Tongue (tissue), 1 donor: ENCODE measurements at regions not wholly inside any gene's neighbourhood (a gene's known extent, or its start where the extent isn't known, plus 50 kb on each side); places are given as distances from the start of the nearest gene placed in this dataset.
A peak's percentile ranks its signal among the peaks of the same experiment; 100 is the strongest.
"Not testable (repeated sequence)": the region's sequence is repeated elsewhere in the genome, so short reads cannot be mapped to it uniquely, and the experiment has no call there.

Source experiments
- DNase-seq: peaks from one replicate; pipeline ENCODE4 v3.0.0-alpha.2; 2015

DNA sequence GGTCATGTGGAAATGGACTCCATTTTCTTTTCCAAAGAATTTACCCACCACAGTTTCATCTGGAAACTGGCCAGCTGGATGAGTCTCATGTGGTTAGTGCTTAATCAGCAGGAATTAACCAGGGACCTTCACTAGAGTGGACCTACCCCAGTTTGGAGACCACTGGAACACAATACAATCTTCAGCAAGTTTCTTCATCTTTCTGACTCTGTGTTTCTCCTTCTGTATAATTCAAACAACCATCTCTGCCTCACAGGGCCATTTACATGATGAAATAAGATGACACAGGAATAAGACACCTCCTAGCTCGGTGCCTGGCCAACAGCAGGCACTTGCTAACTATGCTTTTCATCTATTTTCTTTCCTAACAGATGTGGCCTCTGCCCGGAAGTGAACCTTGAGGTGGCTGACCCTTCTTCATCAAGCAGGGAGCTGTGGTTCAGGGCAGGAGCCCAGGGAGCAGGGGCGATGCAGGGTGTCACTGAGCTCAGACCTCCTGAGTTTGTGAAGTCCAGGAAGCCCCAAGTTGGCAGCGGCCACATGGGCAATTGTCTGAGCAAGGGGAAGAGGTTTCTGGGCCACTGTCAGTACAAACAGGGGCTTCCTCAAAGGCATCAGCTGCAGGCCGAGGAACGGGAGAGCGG lies 98.8 kb downstream of the SOD2 start:
- no peak for DNase-seq

DNA sequence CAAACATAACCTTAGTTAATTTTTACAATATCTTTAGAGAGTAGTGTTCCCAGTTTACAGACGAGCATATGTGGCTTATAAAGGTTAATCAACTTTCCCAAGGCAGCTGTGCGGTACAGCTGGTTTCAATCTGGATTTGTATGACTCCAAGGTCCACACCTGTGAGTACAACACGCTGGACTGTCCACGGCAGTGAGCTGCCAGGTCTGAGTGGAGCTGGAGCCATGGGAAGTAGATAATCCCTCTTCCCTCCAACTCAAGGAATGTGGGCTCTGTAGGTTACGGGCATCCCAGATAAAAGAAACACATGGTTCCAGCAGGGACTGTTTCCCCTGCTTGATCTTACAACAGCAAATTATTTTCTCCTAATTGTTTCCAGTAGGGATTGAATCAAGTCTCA lies 102.2 kb downstream of the SOD2 start:
- peak; percentile 67 for DNase-seq

DNA sequence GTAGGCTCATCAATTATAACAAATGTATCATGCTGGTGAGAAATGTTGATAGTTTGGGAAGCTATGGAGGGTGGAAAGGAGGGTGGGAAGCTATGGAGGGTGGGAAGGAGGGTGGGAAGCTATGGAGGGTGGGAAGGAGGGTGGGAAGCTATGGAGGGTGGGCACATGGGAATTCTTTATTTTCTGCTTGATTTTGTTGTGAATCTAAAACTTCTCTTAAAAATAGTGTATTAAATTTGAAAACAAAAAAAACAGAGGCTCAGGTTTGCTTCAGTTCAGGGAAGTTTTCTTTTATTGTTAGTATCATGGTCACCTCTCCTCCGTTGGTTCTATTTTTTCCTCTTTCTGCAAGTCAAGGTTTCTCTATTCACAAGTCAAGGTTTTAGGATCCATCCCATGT lies 106.4 kb downstream of the SOD2 start:
- DNase-seq, result no peak

GRCh38 chr6:159582736-159583135 lies 110.3 kb downstream of the SOD2 start:
- no peak for DNase-seq

GRCh38 chr6:159578629-159579028 lies 114.4 kb downstream of the SOD2 start:
- DNase-seq, result no peak

GRCh38 chr6:159577564-159577963 lies 115.5 kb downstream of the SOD2 start:
- no peak for DNase-seq

DNA sequence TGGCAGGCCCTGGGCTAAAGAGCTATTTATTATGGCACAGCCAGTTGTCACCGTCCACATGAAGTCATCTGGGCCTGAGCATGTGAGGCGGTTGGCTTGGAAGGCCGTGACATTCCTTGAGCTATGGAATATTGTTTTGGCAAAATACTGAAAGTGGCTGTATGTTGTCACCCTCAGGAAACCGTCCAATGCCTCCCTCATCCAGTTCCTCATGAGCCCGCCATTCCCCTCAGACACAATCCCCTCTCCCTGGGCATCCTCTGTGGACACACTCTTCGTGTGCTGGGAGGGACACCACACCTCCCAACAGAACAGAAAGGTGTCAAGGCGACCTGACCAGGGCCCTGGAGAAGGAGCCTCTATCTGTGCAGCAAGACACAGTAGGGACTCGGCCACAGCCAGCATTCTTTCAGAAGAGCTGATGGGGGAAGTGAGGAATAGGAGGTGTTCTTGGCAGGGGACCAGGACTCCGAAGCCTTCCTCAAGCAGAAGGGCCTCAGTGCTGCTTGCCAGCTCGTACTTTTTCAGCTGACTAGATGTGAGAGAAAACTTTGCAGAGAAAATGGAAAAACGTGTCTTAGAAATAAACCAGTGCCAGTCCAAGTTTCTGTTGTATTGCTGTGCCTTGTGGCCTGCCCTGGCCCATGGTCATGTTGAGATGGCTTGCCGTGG lies 120.5 kb downstream of the SOD2 start:
- DNase-seq, result peak; percentile 30

- peak; percentile 25 for DNase-seq
Observed at GRCh38 chr6:159565181-159565710, 127.8 kb downstream of the SOD2 start.

DNA sequence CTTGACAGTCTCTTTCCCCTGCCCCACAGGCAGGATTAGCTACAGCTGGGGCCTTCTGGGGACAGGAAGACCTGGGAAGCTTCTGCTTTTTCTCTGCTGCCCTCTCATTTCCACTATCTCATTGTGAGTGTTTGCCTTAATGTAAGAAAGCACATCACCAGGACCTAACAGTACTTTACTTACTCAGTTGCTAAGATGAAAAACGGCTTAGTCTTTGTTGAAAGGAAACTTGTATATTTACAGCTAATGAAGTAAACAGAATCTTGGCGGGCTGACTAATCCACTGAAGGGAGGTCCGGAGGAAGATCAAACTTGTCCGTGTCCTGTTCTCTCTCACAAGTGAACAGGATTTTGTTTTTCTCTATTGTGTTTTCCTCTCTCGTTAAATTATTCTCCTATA lies 128.6 kb downstream of the SOD2 start:
- peak; percentile 54 for DNase-seq

GRCh38 chr6:159557031-159557430 lies 136.0 kb downstream of the SOD2 start:
- DNase-seq, result peak; percentile 75

DNA sequence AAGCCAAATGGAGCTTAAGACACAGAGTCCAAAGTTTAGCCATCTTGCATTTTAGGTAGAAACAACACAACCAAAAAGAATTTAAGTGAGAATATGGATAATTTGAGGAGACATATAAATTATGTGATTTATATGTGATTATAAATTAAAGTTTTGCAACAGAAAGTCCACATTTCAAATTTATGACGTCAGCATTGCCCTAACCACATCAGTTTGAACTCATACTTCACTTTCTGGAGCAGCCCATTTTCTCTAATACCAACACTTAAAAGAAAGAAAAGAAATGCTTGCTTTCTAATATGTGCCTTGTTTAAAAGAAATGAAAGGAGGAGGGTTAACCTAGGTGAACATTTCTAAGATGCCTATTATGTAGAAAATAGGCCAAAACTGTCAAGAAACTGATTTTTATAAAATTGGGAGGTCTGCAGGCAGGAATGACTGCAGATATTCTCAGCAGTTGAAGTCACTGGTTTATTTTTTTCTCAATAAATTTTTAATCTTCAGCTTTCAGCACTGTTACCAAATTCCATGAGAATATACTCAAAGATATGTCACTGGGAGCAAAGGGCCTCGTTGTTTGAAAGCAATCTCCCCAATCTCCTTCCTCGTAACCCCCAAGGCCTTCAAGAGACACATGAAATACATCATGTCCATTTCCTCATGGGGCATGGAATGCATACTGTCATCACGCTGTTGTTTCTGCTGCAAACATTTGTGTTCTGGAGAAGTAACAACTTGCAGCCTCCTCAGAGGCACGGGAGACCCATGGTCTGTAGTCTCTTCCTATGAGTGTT lies 137.8 kb downstream of the SOD2 start:
- no peak for DNase-seq

GRCh38 chr6:159541296-159541695 lies 151.7 kb downstream of the SOD2 start:
- DNase-seq, result no peak

DNA sequence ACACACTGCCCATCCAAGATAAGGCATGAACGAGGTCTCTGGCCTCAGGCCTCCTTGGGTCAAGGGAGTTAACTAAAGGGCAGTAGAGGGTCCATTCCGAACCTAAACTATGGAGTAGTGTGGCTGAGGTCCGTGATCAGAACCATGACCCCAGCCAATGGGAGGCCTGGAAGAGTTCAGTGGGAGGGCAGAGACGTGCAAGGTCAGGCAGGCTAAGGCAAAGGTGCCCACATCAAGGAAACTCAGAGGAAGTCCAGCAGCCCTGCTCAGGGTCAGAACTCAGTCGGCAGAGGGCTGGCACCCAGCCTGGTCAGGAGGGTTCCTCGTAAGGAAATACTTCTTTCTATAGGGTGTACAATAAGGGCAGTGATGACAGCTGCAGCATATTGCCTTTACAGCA lies 152.2 kb downstream of the SOD2 start:
- no peak for DNase-seq

DNA sequence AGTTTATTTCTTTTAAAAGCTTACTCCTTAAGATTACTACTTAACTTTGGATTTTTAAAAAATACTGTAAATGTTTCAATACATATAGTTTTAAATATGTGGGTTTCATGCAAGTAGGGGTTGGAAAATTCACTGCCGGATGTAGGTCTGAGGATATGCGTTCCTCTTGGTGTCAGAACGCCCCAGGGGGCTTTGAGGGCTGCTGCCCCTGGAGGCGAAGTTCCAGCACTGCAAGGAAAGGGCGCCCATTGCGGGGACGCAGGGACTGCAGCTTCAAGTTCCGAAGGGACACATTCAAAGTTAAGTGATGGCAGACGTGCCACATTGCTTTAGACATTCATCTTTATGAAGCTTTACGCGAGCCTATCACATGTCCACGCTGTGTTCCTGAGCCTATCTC lies 152.9 kb downstream of the SOD2 start:
- no peak for DNase-seq

GRCh38 chr6:159538031-159538430 lies 155.0 kb downstream of the SOD2 start:
- DNase-seq, result not testable (repeated sequence)

- no peak for DNase-seq
Observed at GRCh38 chr6:159535656-159536350, 157.2 kb downstream of the SOD2 start.

DNA sequence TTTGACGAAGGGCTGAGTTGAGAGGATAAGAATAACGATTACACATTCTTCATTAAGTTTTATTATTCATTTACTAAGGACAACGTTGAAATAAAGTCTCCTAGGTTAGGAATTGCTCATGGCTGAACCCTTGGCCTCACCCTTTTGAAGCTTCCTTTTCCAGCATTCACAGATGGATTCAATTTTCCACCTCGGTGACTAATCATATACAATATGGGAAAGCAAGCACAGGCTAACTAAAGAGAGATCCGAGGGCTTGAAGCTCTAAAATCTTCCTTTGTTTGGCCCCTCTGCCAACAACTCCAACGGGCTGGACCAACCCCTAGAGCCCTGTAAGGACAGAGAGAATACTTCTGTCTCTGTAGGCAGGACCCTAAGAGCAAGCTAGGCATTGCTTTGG lies 159.5 kb downstream of the SOD2 start:
- DNase-seq, result peak; percentile 38

DNA sequence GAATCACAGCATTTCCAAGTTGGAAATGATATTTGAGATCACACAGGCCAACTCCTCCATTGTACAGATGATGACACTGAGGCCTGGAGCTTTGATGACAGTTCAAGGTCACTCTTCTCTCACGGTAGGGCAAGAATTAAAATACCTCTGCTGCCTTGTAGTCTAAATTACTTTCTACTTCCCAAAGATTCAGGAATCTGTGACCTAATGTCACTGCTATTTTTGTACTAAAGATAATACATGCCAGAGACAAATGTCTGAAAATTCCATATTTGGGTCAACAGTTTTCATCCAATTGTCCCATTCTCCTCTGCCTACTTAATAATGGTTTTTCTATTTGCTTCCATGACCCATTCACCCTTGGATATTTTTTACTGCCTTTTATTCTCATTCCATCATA lies 160.0 kb downstream of the SOD2 start:
- no peak for DNase-seq

DNA sequence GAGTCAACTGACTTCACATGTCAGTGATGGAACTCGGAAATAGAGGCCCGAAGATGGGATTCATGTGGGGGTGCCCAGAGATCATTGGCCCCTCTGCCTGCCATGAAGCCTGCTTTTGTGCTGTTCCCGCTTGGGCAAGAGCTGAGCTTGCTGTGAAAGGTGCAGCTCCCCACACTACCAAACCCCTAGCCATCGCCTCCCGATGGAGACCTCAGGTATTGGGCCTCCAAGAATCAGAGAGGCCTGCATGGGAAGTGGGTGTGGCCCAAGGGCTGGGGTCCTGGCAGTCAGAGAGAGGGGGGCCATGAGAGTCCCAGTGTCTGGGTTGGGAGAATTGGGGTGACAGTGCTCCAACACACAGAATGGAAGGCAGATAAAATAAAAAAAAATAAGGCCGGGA lies 160.9 kb downstream of the SOD2 start:
- no peak for DNase-seq

GRCh38 chr6:159529934-159530333 lies 163.1 kb downstream of the SOD2 start:
- DNase-seq, result peak; percentile 89

DNA sequence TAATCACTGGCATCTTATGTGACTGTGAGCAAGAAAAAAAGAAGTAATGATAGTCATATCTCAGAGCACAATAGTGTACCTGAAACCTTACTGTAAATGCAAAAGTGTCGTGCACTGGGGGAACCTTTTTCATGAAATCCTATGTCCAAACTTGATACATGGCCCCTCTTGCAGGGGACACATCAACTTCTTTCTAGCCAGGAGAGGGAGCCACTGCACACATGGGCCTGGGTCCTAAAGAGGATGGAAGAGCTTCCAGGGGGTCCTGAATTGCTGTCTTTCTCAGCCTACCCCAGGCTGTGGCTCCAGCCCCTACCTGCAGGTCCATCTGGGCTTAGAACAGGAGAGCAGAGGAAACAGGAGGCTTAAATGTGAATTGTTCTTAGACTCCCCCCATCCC lies 165.7 kb downstream of the SOD2 start:
- DNase-seq, result no peak

DNA sequence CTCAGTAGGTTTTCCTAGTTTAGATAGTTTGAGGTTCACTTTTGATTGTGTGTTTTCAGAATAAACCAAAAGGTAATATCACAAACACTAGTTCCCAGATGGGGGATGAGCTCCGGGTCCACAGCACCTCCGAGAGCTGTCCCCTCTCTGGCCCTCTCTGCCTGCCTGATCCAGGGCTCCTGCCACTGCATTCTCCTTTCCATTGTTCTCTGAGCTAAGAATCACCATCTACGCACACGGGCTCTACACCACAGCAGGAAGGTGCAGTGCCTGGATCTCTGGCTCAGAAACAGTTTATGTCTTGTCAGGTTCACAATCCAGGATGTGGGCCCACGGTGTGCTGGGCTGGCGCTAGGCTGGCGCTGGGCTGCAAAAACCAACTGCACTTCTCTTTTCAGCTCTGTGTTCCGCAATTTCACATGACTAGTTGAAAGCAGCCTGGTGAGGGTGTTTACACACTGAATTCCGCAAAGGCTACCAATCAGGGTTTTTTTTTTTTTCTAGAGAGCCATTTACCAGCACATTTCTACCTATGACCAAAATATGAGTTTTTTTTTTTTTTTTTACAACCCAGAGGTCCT lies 167.5 kb downstream of the SOD2 start:
- no peak for DNase-seq
